ENCODE measurements at regions not wholly inside any gene's neighbourhood (a gene's known extent, or its start where the extent isn't known, plus 50 kb on each side); places are given as distances from the start of the nearest gene placed in this dataset.

- H3K4me1 ChIP-seq, result no peaks in the 10 kb centered on the region
- no peaks in the 10 kb centered on the region for H3K36me3 ChIP-seq
- no peaks in the 10 kb centered on the region for H3K27me3 ChIP-seq
- H3K9me3 ChIP-seq, result no peaks in the 10 kb centered on the region
- ATAC-seq (no peak), DNase-seq (no peak)
- no peak overlapping the region for H3K27ac ChIP-seq
- TF ChIP-seq CTCF (IDR thresholded peaks at IDR 0.05), result no peak
- TF ChIP-seq POLR2A (IDR thresholded peaks at IDR 0.05), result no peak
- intact Hi-C loops (cut with DNase I), result no loop called here
- no peak overlapping the region for H3K4me3 ChIP-seq
Observed at GRCh38 chr12:33786532-33786931, 235.8 kb upstream of the ALG10 start.

- DNase-seq, result no peak
- intact Hi-C loops (cut with DNase I), result no loop called here
- Histone ChIP-seq H3K9me3 (peaks cover 0 to 5% (median 0%) of the 10 kb centered on the region in 12 donors), H3K27ac (no peak overlapping the region), H3K27me3 (no peaks in the 10 kb centered on the region), H3K4me1 (no peaks in the 10 kb centered on the region), H3K36me3 (no peaks in the 10 kb centered on the region), H3K4me3 (no peak overlapping the region)
- TF ChIP-seq POLR2A (IDR thresholded peaks at IDR 0.05) (no peak), CTCF (IDR thresholded peaks at IDR 0.05) (no peak)
- ATAC-seq, result no peak
Observed at GRCh38 chr12:33794954-33795353, 227.3 kb upstream of the ALG10 start.

GRCh38 chr12:33795536-33795935 is 226.8 kb upstream of the ALG10 start:
- 57 to 69% (median 61%) methylated on average over 3 of the region's 3 CpGs for WGBS, 4 donors
- no peaks in the 10 kb centered on the region for H3K4me1 ChIP-seq
- no peak for TF ChIP-seq POLR2A (IDR thresholded peaks at IDR 0.05)
- TF ChIP-seq CTCF (IDR thresholded peaks at IDR 0.05), result no peak

GRCh38 chr12:33813536-33813935 is 208.8 kb upstream of the ALG10 start:
- WGBS, 4 donors, result 67 to 85% (median 76%) methylated on average over 2 of the region's 2 CpGs
- no peaks in the 10 kb centered on the region for H3K27me3 ChIP-seq
- H3K4me3 ChIP-seq, result no peak overlapping the region
- H3K9me3 ChIP-seq, result peaks cover 0 to 14% (median 0%) of the 10 kb centered on the region in 12 donors
- intact Hi-C loops (cut with DNase I), result no loop called here
- no peaks in the 10 kb centered on the region for H3K36me3 ChIP-seq
- DNase-seq, result no peak
- TF ChIP-seq POLR2A (IDR thresholded peaks at IDR 0.05) (no peak), CTCF (IDR thresholded peaks at IDR 0.05) (no peak)
- H3K4me1 ChIP-seq, result no peaks in the 10 kb centered on the region
- no peak overlapping the region for H3K27ac ChIP-seq
- no peak for ATAC-seq

More at GRCh38 chr12:33795536-33795935, 226.8 kb upstream of the ALG10 start:
- intact Hi-C loops (cut with DNase I), result no loop called here
- H3K9me3 ChIP-seq, result peaks cover 0 to 5% (median 0%) of the 10 kb centered on the region in 12 donors
- no peaks in the 10 kb centered on the region for H3K36me3 ChIP-seq
- H3K27ac ChIP-seq, result no peak overlapping the region
- no peak overlapping the region for H3K4me3 ChIP-seq
- H3K27me3 ChIP-seq, result no peaks in the 10 kb centered on the region
- ATAC-seq (no peak), DNase-seq (no peak)

All from heart left ventricle (tissue), 16 donors.